ENCODE measurements at regions not wholly inside any gene's neighbourhood (a gene's known extent, or its start where the extent isn't known, plus 50 kb on each side); places are given as distances from the start of the nearest gene placed in this dataset.
A peak's percentile ranks its signal among the peaks of the same experiment; 100 is the strongest.
"Not testable (repeated sequence)": the region's sequence is repeated elsewhere in the genome, so short reads cannot be mapped to it uniquely, and the experiment has no call there.

DNA sequence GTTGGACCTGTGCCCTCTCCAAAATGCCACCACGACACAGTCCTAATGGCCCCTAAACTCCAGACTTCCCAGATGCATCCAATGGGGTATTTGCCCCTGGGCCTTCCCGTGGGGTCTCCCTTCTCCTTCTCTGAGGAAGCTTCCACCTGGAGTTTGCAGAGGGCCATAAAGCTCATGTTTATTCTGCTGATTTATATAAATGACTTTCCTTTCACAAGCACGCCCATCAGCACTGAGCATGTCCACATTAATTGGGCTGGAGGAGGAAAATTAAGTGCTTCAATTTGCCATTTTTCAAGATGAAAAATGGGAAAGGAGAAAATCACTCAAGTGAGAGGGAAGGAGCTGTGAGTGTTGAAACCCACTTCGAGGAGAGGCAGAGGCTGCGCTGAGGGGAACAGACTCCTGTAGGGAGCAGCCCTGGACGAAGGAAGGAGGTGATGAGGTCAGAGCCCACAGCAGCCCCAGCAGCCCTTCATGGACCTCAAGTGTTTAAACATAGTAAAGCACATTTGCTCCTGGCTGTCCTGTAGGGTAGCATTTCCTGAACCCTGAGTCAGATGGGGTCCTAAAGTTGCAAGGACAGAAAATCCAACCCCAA, 434.9 kb upstream of the SULF2 start:
- WGBS (ENCODE audit: insufficient coverage), result 91% methylated on average over 4 of the region's 6 CpGs
- H3K4me3 ChIP-seq (ENCODE audit: low read depth, low read length), result no peak overlapping the region
- peaks cover 2% of the 10 kb centered on the region for H3K27me3 ChIP-seq (ENCODE audit: control insufficient read depth, insufficient read depth, low read length)
- peaks cover 5% of the 10 kb centered on the region for H3K4me1 ChIP-seq (ENCODE audit: control insufficient read depth, insufficient read depth, low read length)
- no peaks in the 10 kb centered on the region for H3K36me3 ChIP-seq (ENCODE audit: control insufficient read depth, insufficient read depth, low read length)
- DNase-seq (ENCODE audit: low read depth in 4 of 6, low spot score in 6 of 6), result peak in 1 of 6 donors; percentile 34
- no peaks in the 10 kb centered on the region for H3K9me3 ChIP-seq (ENCODE audit: control insufficient read depth, insufficient read depth, low read length)
- no peak overlapping the region for H3K27ac ChIP-seq (ENCODE audit: low read depth, low read length)

DNA sequence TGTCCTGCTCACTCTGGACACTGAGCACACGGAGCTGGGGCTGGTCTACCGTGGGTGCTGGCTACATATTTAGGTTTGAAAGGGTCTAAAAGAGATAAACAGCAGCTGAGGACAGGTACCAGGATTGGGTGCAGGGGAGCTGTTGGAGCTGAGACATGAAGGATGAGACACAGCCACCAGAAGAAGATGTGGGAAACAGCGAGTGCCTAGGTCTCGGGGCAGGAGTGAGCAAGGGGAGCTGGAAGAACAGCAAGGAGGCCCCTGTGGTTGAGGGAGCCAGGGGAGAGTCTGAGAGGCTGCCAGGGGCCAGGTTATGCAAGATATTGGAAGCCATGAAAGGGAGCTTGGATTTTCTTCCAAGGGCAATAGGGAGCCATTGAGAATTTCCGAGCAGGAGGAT, 434.0 kb upstream of the SULF2 start:
- peaks cover under 1% of the 10 kb centered on the region for H3K4me1 ChIP-seq (ENCODE audit: control insufficient read depth, insufficient read depth, low read length)
- peaks cover 2% of the 10 kb centered on the region for H3K27me3 ChIP-seq (ENCODE audit: control insufficient read depth, insufficient read depth, low read length)
- no peaks in the 10 kb centered on the region for H3K9me3 ChIP-seq (ENCODE audit: control insufficient read depth, insufficient read depth, low read length)
- DNase-seq (ENCODE audit: low read depth in 4 of 6, low spot score in 6 of 6), result no peak
- H3K4me3 ChIP-seq (ENCODE audit: low read depth, low read length), result no peak overlapping the region
- H3K27ac ChIP-seq (ENCODE audit: low read depth, low read length), result no peak overlapping the region
- no peaks in the 10 kb centered on the region for H3K36me3 ChIP-seq (ENCODE audit: control insufficient read depth, insufficient read depth, low read length)
- 85% methylated on average over 5 of the region's 5 CpGs for WGBS (ENCODE audit: insufficient coverage)

DNA sequence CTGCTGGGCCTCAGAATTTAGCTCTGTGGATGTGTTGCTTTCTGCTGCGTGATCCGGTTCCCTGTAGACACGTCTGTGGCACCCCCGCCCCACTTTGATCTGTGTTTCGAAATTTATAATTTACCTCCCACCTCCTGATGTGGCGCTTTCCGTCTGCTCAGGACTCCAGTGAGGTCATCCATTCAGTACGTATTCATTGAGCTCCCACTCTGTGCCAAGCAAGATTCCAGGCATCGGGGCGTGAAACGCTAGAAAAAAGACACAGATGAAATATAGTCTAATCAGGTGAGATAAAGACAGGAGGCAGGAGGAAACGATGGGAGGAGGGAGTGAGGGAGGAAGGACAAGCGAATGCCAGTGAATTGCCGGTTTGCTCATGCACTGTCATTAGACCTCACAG, 431.9 kb upstream of the SULF2 start:
- WGBS (ENCODE audit: insufficient coverage), result 63% methylated on average over 5 of the region's 14 CpGs
- Histone ChIP-seq H3K4me1 (ENCODE audit: control insufficient read depth, insufficient read depth, low read length) (no peaks in the 10 kb centered on the region), H3K27ac (ENCODE audit: low read depth, low read length) (no peak overlapping the region), H3K4me3 (ENCODE audit: low read depth, low read length) (no peak overlapping the region), H3K27me3 (ENCODE audit: control insufficient read depth, insufficient read depth, low read length) (peaks cover 2% of the 10 kb centered on the region), H3K9me3 (ENCODE audit: control insufficient read depth, insufficient read depth, low read length) (no peaks in the 10 kb centered on the region), H3K36me3 (ENCODE audit: control insufficient read depth, insufficient read depth, low read length) (no peaks in the 10 kb centered on the region)
- DNase-seq (ENCODE audit: low read depth in 4 of 6, low spot score in 6 of 6), result peak in 1 of 6 donors; percentile 55

DNA sequence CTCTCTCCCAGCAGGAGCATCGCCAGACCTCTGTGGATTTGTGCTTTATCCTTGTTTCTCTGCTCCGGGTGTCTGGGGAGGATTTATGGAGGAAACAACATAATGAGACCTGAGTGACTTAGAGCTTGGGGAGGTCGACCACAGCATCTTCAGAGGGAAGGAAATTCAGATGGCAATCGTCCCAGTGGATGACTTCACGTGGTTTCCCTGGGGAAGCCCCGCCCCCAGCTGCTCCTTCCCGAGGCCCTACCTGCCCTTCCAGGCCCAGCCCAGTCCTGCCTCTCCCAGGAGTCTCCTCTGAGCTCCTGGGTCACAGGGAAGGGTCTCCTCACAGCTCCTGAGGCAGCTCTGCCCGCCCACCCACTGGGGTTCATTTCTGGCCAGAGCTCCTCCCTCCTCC, 430.3 kb upstream of the SULF2 start:
- peaks cover 2% of the 10 kb centered on the region for H3K27me3 ChIP-seq (ENCODE audit: control insufficient read depth, insufficient read depth, low read length)
- H3K9me3 ChIP-seq (ENCODE audit: control insufficient read depth, insufficient read depth, low read length), result no peaks in the 10 kb centered on the region
- 38% methylated on average over 8 of the region's 8 CpGs for WGBS (ENCODE audit: insufficient coverage)
- H3K36me3 ChIP-seq (ENCODE audit: control insufficient read depth, insufficient read depth, low read length), result no peaks in the 10 kb centered on the region
- no peak overlapping the region for H3K4me3 ChIP-seq (ENCODE audit: low read depth, low read length)
- DNase-seq (ENCODE audit: low read depth in 4 of 6, low spot score in 6 of 6), result no peak
- H3K4me1 ChIP-seq (ENCODE audit: control insufficient read depth, insufficient read depth, low read length), result no peaks in the 10 kb centered on the region
- H3K27ac ChIP-seq (ENCODE audit: low read depth, low read length), result no peak overlapping the region

DNA sequence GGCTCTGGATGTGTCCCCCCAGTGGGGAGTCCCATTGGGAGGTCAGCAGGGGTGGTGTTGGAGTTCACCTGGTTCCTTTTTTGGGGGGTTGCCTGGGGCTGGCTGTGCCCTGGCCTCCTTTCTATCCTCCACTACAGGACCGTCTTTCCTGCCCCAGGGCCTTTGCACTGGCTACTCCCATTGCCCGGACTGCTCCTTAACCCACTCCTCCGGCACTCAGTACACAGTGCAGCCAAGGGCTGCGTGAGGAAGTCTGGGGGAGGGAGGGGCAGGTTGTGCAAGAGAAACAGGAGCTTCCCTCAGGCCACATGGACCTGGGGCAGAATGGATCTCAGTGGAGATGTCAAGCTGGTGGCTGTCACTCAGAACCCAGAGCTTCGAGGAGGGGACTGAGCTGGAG, 429.3 kb upstream of the SULF2 start:
- 100% methylated on average over 1 of the region's 5 CpGs for WGBS (ENCODE audit: insufficient coverage)
- H3K36me3 ChIP-seq (ENCODE audit: control insufficient read depth, insufficient read depth, low read length), result no peaks in the 10 kb centered on the region

DNA sequence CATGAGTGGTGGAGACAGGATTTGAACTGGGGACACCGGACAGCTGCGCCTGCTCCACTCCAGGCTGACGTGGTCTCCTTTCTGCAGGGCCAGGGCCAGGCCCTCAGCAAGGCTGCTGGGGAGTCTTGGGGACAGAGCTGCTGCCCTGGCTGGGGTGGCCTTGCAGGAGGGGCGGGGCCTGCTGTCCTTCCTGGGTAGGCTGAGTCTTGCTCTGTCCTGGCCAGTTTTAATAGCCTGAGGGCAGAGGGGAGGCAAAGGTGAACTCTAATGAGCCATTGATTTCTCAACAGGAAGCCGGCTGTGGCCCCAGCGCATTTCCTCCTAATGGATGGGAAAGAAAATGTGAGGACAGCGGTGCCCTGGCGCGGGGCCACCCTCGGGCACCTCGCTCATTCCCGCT, 428.4 kb upstream of the SULF2 start:
- not testable (repeated sequence) for H3K4me1 ChIP-seq (ENCODE audit: control insufficient read depth, insufficient read depth, low read length); H3K36me3 ChIP-seq (ENCODE audit: control insufficient read depth, insufficient read depth, low read length); DNase-seq (ENCODE audit: low read depth in 4 of 6, low spot score in 6 of 6); H3K27ac ChIP-seq (ENCODE audit: low read depth, low read length); H3K27me3 ChIP-seq (ENCODE audit: control insufficient read depth, insufficient read depth, low read length); H3K4me3 ChIP-seq (ENCODE audit: low read depth, low read length); H3K9me3 ChIP-seq (ENCODE audit: control insufficient read depth, insufficient read depth, low read length)
- WGBS (ENCODE audit: insufficient coverage), result 82% methylated on average over 10 of the region's 12 CpGs

More for the DNA sequence above, 429.3 kb upstream of the SULF2 start:
- peaks cover 2% of the 10 kb centered on the region for H3K27me3 ChIP-seq (ENCODE audit: control insufficient read depth, insufficient read depth, low read length)
- no peaks in the 10 kb centered on the region for H3K9me3 ChIP-seq (ENCODE audit: control insufficient read depth, insufficient read depth, low read length)
- DNase-seq (ENCODE audit: low read depth in 4 of 6, low spot score in 6 of 6), result no peak
- no peak overlapping the region for H3K4me3 ChIP-seq (ENCODE audit: low read depth, low read length)
- H3K4me1 ChIP-seq (ENCODE audit: control insufficient read depth, insufficient read depth, low read length), result no peaks in the 10 kb centered on the region
- H3K27ac ChIP-seq (ENCODE audit: low read depth, low read length), result no peak overlapping the region

DNA sequence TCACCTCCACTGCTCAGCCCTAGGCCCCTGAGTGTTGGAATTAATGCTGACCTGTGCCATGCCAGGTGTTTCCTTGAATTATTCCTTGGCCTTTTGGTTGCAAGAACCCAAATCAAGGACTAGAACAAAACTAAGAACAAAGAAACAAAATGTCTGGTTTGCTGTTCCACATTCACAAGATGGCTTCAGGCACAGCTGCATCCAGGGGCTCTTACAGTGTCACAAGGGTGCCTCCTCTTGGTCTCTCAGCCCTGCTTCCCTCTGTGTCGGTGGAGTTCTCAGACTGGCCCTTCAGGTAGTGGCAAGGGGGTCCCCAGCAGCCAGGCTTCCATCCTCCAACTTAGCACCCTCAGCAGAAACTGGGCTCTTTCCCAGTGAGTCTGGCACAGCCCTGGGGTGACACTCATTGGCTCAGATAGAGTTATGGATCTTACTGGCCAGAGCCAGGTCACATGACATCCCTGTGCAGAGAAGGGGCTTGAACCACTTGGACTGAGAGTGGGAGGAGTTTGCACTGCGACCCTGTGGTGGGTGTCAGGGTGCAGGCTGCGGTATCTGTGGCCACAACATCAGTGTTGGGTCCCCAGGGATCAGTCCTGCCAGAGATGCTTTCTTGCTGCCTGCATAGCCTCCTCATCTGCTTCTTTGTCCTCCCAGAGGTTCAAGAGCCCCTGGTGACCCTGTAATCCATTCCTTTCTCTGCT, 427.7 kb upstream of the SULF2 start:
- DNase-seq (ENCODE audit: low read depth in 4 of 6, low spot score in 6 of 6), result no peak
- no peak overlapping the region for H3K27ac ChIP-seq (ENCODE audit: low read depth, low read length)
- H3K4me1 ChIP-seq (ENCODE audit: control insufficient read depth, insufficient read depth, low read length), result no peaks in the 10 kb centered on the region
- WGBS (ENCODE audit: insufficient coverage), result 89% methylated on average over 3 of the region's 3 CpGs
- no peaks in the 10 kb centered on the region for H3K36me3 ChIP-seq (ENCODE audit: control insufficient read depth, insufficient read depth, low read length)
- no peaks in the 10 kb centered on the region for H3K27me3 ChIP-seq (ENCODE audit: control insufficient read depth, insufficient read depth, low read length)
- H3K9me3 ChIP-seq (ENCODE audit: control insufficient read depth, insufficient read depth, low read length), result no peaks in the 10 kb centered on the region
- no peak overlapping the region for H3K4me3 ChIP-seq (ENCODE audit: low read depth, low read length)

DNA sequence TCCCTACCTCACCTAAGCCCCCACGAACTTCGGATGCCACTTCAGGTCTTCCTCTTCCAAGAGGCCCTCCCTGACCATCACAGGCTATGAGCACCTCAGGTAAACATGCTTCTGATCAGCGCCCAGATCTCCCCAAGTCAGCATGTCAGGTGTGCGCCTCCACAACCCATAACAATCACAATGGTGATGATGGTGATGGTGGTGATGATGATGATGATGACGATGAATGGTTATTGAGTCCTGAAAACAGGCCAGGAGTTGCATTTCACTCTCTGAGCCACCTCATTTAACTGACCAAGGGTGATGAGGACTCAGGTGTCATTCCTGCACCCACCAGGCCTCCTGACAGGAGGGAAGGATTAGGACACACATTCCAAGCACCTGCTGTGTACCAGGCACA, 426.6 kb upstream of the SULF2 start:
- H3K9me3 ChIP-seq (ENCODE audit: control insufficient read depth, insufficient read depth, low read length), result no peaks in the 10 kb centered on the region
- DNase-seq (ENCODE audit: low read depth in 4 of 6, low spot score in 6 of 6), result no peak
- no peaks in the 10 kb centered on the region for H3K36me3 ChIP-seq (ENCODE audit: control insufficient read depth, insufficient read depth, low read length)
- no peak overlapping the region for H3K27ac ChIP-seq (ENCODE audit: low read depth, low read length)
- WGBS (ENCODE audit: insufficient coverage), result 100% methylated on average over 1 of the region's 5 CpGs
- H3K4me1 ChIP-seq (ENCODE audit: control insufficient read depth, insufficient read depth, low read length), result no peaks in the 10 kb centered on the region
- no peaks in the 10 kb centered on the region for H3K27me3 ChIP-seq (ENCODE audit: control insufficient read depth, insufficient read depth, low read length)
- no peak overlapping the region for H3K4me3 ChIP-seq (ENCODE audit: low read depth, low read length)

DNA sequence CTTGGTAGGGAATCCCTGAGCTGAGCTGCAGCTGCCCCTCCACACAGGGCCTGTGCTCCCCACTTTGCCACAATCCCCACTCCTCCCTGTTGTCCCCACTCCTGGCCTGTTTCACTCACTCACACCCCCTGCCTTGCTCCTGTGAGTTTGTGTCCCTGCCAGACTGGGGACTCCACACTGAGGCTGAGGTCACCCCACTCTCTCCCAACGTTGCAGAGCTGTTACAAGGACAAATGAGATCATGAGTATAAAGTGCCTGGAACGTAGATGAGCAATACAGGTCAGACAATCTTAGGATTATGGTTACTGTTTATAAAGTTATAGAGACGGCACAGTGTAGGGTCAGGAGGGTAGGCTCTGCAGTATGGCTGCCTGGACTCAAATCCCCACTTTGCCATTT, 426.0 kb upstream of the SULF2 start:
- WGBS (ENCODE audit: insufficient coverage), result 90% methylated on average over 2 of the region's 3 CpGs
- H3K27ac ChIP-seq (ENCODE audit: low read depth, low read length), result no peak overlapping the region
- H3K9me3 ChIP-seq (ENCODE audit: control insufficient read depth, insufficient read depth, low read length), result no peaks in the 10 kb centered on the region
- H3K27me3 ChIP-seq (ENCODE audit: control insufficient read depth, insufficient read depth, low read length), result no peaks in the 10 kb centered on the region
- H3K36me3 ChIP-seq (ENCODE audit: control insufficient read depth, insufficient read depth, low read length), result no peaks in the 10 kb centered on the region
- no peak for DNase-seq (ENCODE audit: low read depth in 4 of 6, low spot score in 6 of 6)
- H3K4me1 ChIP-seq (ENCODE audit: control insufficient read depth, insufficient read depth, low read length), result no peaks in the 10 kb centered on the region
- H3K4me3 ChIP-seq (ENCODE audit: low read depth, low read length), result no peak overlapping the region

Measured in spinal cord (tissue), 9 donors.